IMR-90 (cell line): ENCODE measurements at regions not wholly inside any gene's neighbourhood (a gene's known extent, or its start where the extent isn't known, plus 50 kb on each side); places are given as distances from the start of the nearest gene placed in this dataset.

Experiments
- ATAC-seq: fragments of 200-7000 bp; cut with Tn5 transposase; 2 replicates; pipeline ENCODE4 v1.9.1; 2020; ENCODE audit warnings: low read depth, mild to moderate bottlenecking, moderate library complexity
- BruUV-seq: library from RNA; stranded (reverse); fragments of 400-500 nt; replicated peaks from 2 replicates; lab custom pipeline; 2021; lab: Mats Ljungman, UMichigan
- CTCF ChIA-PET: fragments of 300-600 bp; formaldehyde crosslinking; extraction: SDS; loops from one replicate; lab custom pipeline; 2021; ENCODE audit warnings: antibody characterized with exemption; lab: Yijun Ruan, JAX
- POLR2A ChIA-PET: fragments of 300-600 bp; sonication (Branson Sonifier 250); formaldehyde crosslinking; loops from one replicate; lab custom pipeline; 2022; ENCODE audit warnings: antibody characterized with exemption; ENCODE audit not compliant: unreplicated experiment; lab: Charles Lee
- DNase-seq: peaks from one replicate; pipeline ENCODE4 v3.0.0; 2013
- H2AFZ ChIP-seq: replicated peaks from 2 replicates; pipeline ENCODE3; 2013; ENCODE audit warnings: low read length, mild to moderate bottlenecking; ENCODE audit not compliant: poor library complexity
- H2AK5ac ChIP-seq: 2 replicates; pipeline ENCODE4 v1.6.1; 2013; ENCODE audit warnings: low read depth, low read length, inconsistent platforms
- H2AK9ac ChIP-seq: replicated peaks from 2 replicates; pipeline ENCODE3; 2013; ENCODE audit warnings: mild to moderate bottlenecking, low read depth, low read length, moderate library complexity; ENCODE audit not compliant: poor library complexity
- H2BK120ac ChIP-seq: 2 replicates; pipeline ENCODE4 v1.6.1; 2013; ENCODE audit warnings: low read depth, low read length, inconsistent platforms
- H2BK15ac ChIP-seq: 3 replicates; pipeline ENCODE4 v1.6.1; 2013; ENCODE audit warnings: low read depth, low read length, inconsistent platforms
- H2BK20ac ChIP-seq: 2 replicates; pipeline ENCODE4 v1.6.1; 2013; ENCODE audit warnings: low read depth, mild to moderate bottlenecking, inconsistent platforms, low read length, moderate library complexity
- H2BK5ac ChIP-seq: 2 replicates; pipeline ENCODE4 v1.6.1; 2013; ENCODE audit warnings: mild to moderate bottlenecking, low read depth, low read length, inconsistent platforms; ENCODE audit not compliant: poor library complexity, severe bottlenecking
- H3K14ac ChIP-seq: replicated peaks from 2 replicates; pipeline ENCODE4 v1.6.1; 2013; ENCODE audit warnings: low read depth, low read length, inconsistent platforms
- H3K18ac ChIP-seq: 2 replicates; pipeline ENCODE4 v1.6.1; 2013; ENCODE audit warnings: low read depth, low read length, control low read depth
- H3K23ac ChIP-seq: 2 replicates; pipeline ENCODE4 v1.6.1; 2013; ENCODE audit warnings: low read depth, low read length, inconsistent platforms
- H3K27ac ChIP-seq: 2 replicates; pipeline ENCODE4 v1.5.1; 2013; ENCODE audit warnings: mild to moderate bottlenecking, control low read depth, low read length; ENCODE audit not compliant: insufficient read depth
- H3K27me3 ChIP-seq: 2 replicates; pipeline ENCODE4 v1.6.1; 2013; ENCODE audit warnings: low read length; ENCODE audit not compliant: control insufficient read depth, insufficient read depth
- H3K36me3 ChIP-seq: 2 replicates; pipeline ENCODE4 v1.6.1; 2013; ENCODE audit warnings: low read length, mixed read lengths; ENCODE audit not compliant: control insufficient read depth, insufficient read depth
- H3K4ac ChIP-seq: 2 replicates; pipeline ENCODE4 v1.6.1; 2013; ENCODE audit warnings: low read depth, low read length, inconsistent platforms
- H3K4me1 ChIP-seq: 2 replicates; pipeline ENCODE4 v1.6.1; 2013; ENCODE audit warnings: low read length, mixed read lengths; ENCODE audit not compliant: control insufficient read depth, insufficient read depth
- H3K4me2 ChIP-seq: 2 replicates; pipeline ENCODE4 v1.6.1; 2013; ENCODE audit warnings: low read depth, mild to moderate bottlenecking, control low read depth, low read length, moderate library complexity
- H3K4me3 ChIP-seq: 2 replicates; pipeline ENCODE4 v1.5.1; 2013; ENCODE audit warnings: low read depth, mild to moderate bottlenecking, control low read depth, low read length, moderate library complexity; ENCODE audit not compliant: insufficient read depth
- H3K56ac ChIP-seq: 2 replicates; pipeline ENCODE4 v1.6.1; 2013; ENCODE audit warnings: low read length, inconsistent platforms; ENCODE audit not compliant: insufficient read depth; ENCODE audit errors: extremely low read depth
- H3K79me1 ChIP-seq, 2 experiments: 2 replicates each; pipeline ENCODE4 v1.6.1; 2013; ENCODE audit warnings: low read length in 2 of 2, inconsistent platforms in 1 of 2, low read depth in 1 of 2
- H3K9ac ChIP-seq: 2 replicates; pipeline ENCODE4 v1.6.1; 2013; ENCODE audit warnings: low read depth, low read length, control low read depth
- H3K9me1 ChIP-seq: 2 replicates; pipeline ENCODE4 v1.6.1; 2013; ENCODE audit warnings: low read length, inconsistent platforms; ENCODE audit not compliant: insufficient read depth
- H3K9me3 ChIP-seq: 2 replicates; pipeline ENCODE4 v1.6.1; 2013; ENCODE audit warnings: low read length; ENCODE audit not compliant: control insufficient read depth, insufficient read depth
- H4K20me1 ChIP-seq: 2 replicates; pipeline ENCODE4 v1.6.1; 2013; ENCODE audit warnings: low read length, inconsistent platforms; ENCODE audit not compliant: insufficient read depth
- H4K5ac ChIP-seq: 2 replicates; pipeline ENCODE4 v1.6.1; 2013; ENCODE audit warnings: mild to moderate bottlenecking, low read depth, low read length, control low read depth
- H4K8ac ChIP-seq, 2 experiments: 2 replicates each; pipeline ENCODE4 v1.6.1; 2013; ENCODE audit warnings: low read depth in 2 of 2, low read length in 2 of 2, control low read depth in 1 of 2, inconsistent platforms in 1 of 2
- H4K91ac ChIP-seq: 2 replicates; pipeline ENCODE4 v1.6.1; 2013; ENCODE audit warnings: low read depth, low read length, inconsistent platforms; ENCODE audit not compliant: insufficient read depth
- FOS ChIP-seq: fragments of 150-350 bp; IDR thresholded peaks from 2 replicates; pipeline ENCODE4 v1.6.1; 2016; ENCODE audit warnings: low read depth, low read length
- MAFK ChIP-seq: IDR thresholded peaks from 2 replicates; pipeline ENCODE4 v1.6.1; 2012; ENCODE audit warnings: low read depth, low read length, improper control_type of control experiment
- MXI1 ChIP-seq: IDR thresholded peaks from 2 replicates; pipeline ENCODE4 v1.6.1; 2012; ENCODE audit warnings: low read depth, mild to moderate bottlenecking, low read length, moderate library complexity, borderline replicate concordance
- WGBS, 2 experiments: methylation state at CpG; one replicate each; pipeline versions ENCODE4 v1.1.5 to v1.1.7; 2013; ENCODE audit warnings: missing lambda C conversion rate in 2 of 2; ENCODE audit not compliant: insufficient read length in 1 of 2; ENCODE audit errors: extremely low coverage in 2 of 2; 5-methylcytosine and 5-hydroxymethylcytosine counted together
- dilution Hi-C: fragments of 300-500 bp; cut with HindIII; formaldehyde crosslinking; loops from one replicate; pipeline ENCODE4 v1.14.3; 2018; ENCODE audit warnings: low sequenced_read_pairs; ENCODE audit not compliant: unreplicated experiment
- in situ Hi-C: fragments of 300-500 bp; cut with MboI; formaldehyde crosslinking; loops from 3 replicates; pipeline ENCODE4 v1.14.3; 2019; ENCODE audit warnings: low sequenced_read_pairs, inconsistent platforms, mixed read lengths
- intact Hi-C: fragments of 100-400 bp; cut with micrococcal nuclease; formaldehyde crosslinking; loops from 2 replicates; pipeline ENCODE4 v1.10.0; 2022

GRCh38 chr3:94482686-94483085, 419.8 kb downstream of the NSUN3 start:
- CTCF ChIA-PET: no interaction called here
- Histone ChIP-seq H3K23ac (no peak overlapping the region), H3K27me3 (no peaks in the 10 kb centered on the region), H3K4me1 (no peaks in the 10 kb centered on the region), H3K36me3 (no peaks in the 10 kb centered on the region), H2AK9ac (no peak overlapping the region), H3K9me3 (no peaks in the 10 kb centered on the region), H3K4me3 (no peak overlapping the region), H3K18ac (no peak overlapping the region), H3K4me2 (no peak overlapping the region), H3K9me1 (no peaks in the 10 kb centered on the region), H2BK5ac (no peak overlapping the region), H4K91ac (no peak overlapping the region), H2AK5ac (no peak overlapping the region), H2BK15ac (no peak overlapping the region), H4K20me1 (no peaks in the 10 kb centered on the region), H4K8ac (no peak overlapping the region), H2AFZ (no peak overlapping the region), H4K5ac (no peak overlapping the region), H3K56ac (no peak overlapping the region), H2BK20ac (no peak overlapping the region), H2BK120ac (no peak overlapping the region), H3K14ac (no peak overlapping the region), H3K9ac (no peak overlapping the region), H3K79me1 (no peaks in the 10 kb centered on the region), H3K27ac (no peak overlapping the region), H3K4ac (no peak overlapping the region)
- no peak for TF ChIP-seq MAFK
- no peak for TF ChIP-seq MXI1
- TF ChIP-seq FOS: no peak
- dilution Hi-C loops: no loop called here
- DNase-seq (no peak), ATAC-seq (no peak)
- POLR2A ChIA-PET: no interaction called here
- 63% methylated on average over 1 of the region's 3 CpGs; no CpG with 5 or more reads in 1 of the 2 experiments for WGBS, 2 experiments
- in situ Hi-C loops: no loop called here
- no TSS peak for BruUV-seq
- intact Hi-C loops: no loop called here
